ENCODE measurements at regions not wholly inside any gene's neighbourhood (a gene's known extent, or its start where the extent isn't known, plus 50 kb on each side); places are given as distances from the start of the nearest gene placed in this dataset.
"Not testable (repeated sequence)": the region's sequence is repeated elsewhere in the genome, so short reads cannot be mapped to it uniquely, and the experiment has no call there.

DNA sequence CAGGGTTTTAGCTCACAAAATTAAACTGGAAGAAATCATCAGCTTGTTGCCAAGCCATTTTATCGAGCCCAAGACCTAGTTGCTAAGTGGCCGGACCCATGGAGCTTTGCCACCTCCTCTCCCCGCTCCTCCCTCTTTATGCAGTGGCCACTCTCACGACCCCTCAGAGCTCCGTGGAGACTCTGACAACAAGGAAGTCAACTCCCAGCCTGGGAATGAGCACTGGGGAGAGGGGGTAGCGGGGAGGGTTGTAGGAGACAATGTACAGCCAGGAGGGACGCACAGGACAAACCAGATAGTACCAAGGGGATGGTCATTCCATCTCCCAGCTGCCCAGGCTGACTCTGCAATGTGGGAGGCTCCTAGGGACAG lies 250.9 kb downstream of the SIPA1L2 start:
- no peak for DNase-seq

DNA sequence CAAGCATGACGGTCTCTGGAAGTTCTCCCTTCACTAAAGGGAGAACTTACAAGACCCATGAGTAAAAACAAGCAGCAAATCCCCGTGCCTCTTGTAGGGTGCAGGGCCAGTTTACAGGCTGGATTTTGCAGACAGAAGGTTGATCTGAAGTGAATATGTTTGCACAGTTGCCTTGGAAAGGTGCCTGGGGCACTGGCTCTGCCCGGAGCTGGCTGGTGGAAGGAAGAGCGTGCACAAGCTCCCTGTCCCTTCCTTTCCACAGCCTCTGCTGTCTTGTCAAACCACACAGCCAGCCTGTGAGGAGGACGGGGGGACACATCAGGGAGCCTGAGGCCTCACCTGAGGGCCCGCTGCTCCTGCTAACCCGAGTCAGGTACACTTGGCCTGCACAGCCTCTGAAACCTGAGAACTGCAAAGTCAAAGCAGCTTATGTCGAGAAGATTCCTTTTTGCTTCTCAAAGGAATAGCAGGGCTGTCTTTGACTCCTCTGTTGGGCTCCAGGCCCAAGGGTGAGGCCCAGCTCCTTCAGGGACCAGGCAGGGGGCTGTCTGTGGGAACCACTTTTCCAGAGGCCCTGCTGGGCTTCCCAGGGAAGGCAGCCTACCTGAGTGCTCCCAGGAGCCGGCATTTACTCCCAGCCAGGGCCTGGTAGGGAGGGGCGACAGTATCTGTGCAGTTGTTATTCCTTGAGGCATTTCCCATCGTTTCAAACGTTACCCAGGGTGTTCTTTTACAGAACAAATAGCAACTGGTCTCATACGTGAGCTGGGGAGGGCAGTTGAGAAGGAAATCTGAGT lies 251.5 kb downstream of the SIPA1L2 start:
- DNase-seq = peak in 1 of 3 experiments; percentile 9

DNA sequence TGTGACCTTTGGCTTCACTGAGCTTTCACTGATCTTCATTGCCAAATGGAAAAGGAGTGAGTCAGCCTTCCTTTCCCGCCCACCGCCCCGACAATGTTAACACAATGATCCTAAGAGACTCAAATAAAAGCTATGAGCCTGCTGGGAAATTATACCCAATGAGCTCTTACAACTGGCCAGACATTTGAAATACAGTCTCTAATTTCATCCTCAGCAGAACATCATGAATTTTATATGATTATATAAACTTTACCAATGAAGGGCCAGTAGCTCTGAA lies 252.5 kb downstream of the SIPA1L2 start:
- DNase-seq = no peak

DNA sequence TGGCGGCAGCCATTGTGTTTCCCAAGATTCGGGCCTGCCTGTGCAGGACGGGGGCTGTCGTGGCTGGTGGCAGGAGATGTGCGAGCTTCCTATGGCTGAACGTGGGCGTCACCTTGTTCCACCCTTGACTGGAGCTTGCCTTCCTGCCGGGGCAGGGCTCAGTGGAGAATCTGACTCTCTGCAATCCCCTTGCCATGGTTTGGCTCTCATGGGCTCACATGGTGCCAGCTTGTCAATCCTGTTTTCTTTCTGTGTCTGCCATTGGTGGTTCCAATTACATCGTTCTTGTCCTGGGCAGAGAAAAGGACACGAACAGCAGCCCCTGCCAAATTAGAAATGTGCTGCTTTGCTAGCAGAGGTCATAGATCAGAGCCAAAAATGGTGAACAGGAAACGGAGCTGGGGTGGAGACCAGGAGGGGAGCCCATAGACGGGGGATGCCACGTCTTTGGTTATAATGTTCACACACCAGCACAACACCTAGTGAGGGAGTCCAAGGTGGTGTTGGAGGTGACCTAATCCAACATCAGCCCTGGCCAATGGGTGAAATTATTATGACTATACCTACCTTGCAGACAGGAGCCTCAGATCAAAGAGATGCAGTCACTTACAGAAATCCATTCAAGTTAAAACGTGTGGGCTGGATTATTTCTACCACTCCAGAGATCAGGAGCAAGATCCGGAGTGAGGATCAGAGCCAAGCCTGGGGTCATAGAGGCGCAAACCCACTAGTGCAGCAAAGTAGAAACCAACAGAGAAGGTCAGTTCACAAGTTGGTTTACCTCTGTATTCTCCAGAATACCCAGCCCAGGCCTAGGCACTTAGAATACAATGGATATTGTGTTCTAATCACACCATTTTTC lies 253.1 kb downstream of the SIPA1L2 start:
- DNase-seq = no peak

DNA sequence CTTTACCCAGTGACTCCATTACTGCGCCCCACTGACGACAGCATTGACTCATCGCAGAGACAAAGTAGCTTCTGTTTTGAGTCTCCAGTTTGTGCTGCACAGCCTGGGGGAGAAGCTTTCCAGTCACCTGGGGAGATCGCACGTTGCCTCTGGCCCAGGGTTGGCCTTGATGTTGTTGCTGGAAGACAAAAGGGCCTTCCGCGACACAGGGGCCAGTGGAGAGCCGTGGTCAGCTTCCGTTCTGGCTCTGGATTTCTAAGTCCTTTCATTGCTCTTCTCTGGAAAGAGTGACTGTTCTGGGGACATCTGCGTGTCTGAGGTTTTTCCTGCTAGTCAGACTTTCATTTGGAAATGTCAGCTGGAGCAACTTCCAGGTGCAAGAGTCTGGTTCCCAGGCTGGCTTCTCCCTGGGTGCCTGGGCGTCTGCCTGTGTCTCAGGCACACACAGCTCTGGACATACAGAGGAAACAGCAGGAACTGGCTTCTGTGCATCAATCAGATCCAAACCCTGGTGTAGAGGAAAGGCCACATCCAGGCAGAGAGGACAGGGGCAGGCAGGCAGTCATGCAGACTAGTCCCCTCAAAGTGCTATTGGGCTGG lies 257.0 kb downstream of the SIPA1L2 start:
- DNase-seq = no peak

DNA sequence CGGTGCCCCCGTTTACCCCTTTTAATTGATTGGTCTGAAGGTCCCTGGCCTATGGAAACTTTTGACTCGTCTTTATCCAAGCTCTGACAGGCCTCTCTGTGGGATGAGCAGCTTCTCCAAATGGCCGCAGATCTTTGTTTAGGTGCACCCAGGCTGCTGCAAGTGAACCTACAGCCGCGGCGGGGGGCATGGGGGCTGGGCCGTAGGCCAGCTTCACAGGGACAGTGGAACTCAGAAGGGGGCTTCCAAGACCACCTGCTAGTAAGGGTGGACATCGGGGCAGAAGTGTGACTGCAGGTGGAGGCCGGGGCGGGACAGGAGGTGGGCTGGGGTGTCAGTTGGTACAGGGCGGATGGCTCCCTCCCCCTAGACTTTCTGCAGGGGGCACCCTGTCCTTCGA lies 257.5 kb downstream of the SIPA1L2 start:
- DNase-seq = no peak

DNA sequence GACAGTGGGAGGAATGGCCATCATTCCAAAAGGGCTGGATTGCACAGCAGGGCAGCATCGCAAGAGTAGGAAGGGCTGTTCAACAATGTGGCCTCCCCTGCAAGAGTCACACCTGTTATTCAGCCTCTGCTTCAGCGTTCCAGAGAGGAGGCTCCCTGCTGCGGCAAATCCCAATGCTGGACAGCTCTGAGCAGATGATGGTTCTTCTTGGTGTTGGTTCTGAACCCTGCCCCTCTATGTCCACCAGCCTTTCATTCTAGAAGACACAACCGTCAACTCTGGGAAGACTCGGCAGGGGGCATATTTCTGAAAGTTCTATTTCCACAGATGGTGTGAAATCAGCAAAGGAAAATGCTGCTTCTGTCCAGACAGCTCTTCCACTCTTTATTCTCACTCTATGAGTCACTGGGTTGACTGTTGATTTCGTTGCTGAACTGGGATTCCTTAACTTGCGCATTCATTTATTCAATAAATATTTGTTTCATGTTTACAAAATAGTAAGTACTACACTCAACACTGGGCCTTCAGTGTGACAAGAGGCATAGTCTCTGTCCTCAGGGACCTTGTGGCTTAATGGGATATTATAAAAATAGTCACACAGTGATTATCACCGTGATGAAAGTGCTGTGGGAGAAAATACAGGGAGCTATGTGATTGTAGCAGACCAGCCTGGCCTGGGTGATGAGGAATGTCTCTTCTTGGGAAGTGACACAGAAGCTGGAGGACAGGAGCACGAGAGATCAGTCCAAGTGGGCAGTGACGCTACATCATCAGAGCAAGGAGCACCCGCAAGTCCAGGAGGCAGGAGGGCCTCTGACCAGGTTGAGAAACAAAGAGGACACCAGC lies 260.3 kb downstream of the SIPA1L2 start:
- DNase-seq = no peak

DNA sequence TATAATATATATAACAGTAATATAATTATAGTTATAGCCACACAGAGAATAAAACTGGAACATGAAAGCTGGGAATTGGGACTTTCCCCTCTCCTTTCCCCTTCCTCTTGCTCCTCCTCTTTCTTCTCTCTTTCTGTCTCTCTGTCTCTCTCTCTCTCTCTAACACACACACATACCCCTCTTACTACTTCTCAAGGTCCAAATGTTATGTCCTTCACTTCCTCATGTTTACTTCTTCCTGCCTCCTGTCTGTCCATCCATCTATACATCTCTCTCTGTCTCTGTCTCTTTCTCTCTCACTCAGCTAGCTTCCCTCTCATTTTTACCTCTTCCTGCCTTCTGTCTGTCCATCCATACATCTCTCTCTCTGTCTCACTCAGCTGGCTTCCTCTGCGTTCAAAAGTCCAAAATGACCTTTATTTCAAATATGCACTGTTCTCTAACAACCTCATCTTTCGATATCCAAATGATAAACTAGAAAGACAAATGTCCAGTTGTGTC lies 261.1 kb downstream of the SIPA1L2 start:
- DNase-seq = no peak

DNA sequence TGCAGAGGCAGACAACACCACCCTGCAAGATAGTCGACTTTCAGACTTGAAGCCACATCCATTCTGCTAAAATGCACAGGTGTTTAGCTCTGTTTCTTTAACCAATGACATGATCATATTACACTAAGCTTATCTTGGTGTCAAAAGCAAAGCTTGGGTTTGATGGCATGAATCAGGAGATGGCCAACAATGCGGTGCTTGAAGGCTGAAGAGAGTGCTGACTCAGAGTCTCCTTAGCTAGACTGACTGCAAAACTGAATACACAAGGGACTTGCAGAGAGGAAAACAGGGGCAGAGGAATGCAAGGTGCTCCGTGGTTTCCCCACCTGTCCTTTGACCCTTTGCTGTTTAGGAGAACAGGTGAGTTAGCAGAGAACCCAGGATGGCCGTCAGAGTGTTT lies 262.6 kb downstream of the SIPA1L2 start:
- peak in 1 of 3 experiments; percentile 55 for DNase-seq

DNA sequence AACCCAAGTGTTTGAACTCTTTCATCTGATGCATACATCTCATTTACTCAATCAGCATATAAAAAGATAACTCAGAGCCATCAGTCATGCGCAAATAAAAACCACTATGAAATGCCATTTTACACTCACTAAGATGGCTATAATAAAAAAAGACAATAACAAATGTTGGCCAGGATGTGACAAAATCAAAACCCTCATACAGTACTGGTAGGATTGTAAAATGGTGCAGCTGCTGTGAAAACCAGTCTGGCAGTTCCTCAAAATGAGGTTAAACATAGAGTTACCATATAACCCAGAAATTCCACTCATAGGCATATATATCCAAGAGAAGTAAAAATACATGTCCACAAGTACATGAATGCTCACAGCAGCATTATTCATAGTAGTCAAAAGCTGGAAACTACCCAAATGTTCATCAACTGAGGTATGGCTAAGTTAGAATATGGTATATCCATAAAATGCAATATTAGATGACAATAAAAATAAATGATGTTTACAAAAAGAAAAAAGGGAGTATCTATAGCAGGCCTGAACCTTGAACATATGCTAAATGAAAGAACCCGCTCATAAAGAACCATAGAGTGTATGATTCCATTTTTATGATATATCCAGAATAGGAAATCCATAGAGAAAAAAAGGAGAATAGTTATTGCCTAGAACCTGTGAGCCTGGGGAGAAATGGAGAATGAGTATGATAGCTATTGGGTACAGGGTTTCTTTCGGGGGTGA lies 265.1 kb downstream of the SIPA1L2 start:
- no peak for DNase-seq

DNA sequence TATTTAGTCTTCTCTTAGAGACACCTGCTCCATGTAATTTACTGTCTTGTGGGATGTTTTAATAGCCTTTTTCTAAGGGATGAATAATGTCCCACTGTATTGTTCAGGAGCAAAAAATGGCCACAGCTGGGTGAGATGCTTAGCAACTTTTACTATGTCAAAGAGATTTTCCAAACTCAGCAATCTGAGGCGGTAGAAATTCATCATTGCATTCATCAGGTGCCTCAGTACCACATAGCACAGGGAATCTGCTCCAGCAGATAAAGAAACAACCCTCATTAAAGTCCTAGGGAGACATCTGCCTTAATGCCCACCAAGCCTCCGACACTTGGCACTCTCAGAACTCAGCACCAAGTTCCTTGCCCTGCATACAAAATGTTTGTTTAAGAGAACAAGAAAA lies 266.9 kb downstream of the SIPA1L2 start:
- DNase-seq = no peak

DNA sequence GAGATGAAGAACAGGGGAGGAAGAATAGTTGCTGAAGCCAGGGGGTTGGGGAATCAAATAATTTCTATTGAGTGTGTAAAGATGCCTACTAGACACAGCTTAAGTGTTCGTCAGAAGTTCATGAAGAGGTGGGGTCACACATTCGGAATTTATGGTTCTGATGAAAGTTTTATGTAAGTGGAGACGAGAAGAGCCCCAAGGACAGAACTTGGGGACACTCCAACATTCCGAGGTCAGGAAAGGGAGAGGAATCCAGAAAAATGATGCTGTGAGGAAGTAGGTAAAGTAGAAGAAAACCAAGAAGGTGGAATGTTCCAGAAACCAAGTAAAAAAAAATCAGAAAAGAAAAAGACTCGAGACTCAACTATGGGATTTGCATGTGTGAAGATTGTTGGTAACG lies 272.5 kb downstream of the SIPA1L2 start:
- DNase-seq = no peak

DNA sequence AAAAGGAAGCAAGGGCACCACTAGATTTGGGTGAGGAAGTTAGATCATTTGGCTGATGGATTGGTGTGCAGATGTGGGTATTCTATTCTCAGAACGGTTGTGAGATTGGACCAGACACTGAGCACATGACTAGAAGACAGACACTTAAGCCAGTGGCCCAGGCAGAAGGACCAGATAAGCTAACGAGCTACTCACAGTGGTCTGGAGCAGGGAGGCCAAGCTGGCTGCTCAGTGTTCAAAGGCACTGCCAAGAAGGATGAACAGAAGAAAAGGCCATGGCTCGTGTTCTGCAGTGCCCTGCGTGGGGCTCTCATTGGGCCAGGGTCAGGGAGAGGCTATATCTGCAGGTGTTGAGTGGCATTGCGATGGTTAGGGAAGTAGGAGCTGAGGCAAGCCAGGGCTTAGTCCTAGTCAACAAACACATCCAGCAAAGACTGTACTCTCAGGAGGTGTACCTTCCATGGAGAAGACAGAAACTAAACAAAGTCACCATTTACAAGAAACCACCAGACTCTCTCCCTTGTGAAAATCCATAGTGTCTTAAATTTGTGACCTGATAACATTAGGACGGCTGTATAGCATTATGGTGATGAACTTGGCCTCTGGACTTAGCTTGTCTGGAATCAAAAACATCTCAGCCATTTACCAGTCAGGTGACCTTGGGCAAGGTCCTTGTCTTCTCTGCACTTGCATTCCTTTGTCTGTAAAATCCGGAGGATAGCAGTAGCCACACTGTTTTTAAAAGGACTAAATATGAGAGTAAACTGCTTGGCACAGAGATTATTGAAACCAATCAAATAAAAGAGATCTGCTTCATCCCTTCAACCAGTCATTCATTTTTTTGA lies 274.5 kb downstream of the SIPA1L2 start:
- DNase-seq = no peak

DNA sequence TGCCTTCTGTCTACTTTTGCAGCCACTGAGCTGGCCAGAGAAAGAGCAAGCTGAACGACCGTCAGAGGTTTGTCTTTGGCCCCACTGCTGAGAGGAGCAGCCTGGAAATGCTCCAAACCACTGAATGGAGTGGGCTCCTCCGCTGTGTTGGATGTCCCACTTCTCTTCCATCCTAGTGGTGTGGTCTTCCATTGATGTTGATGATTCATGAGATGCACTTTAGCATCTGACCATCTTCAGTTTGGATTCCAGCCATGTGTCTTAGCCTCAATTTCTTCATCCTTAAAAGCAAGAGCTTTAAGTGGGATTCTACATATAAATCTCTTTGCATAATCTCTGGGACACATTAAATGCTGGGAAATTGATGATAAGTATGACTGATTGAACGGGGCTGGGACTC lies 276.9 kb downstream of the SIPA1L2 start:
- DNase-seq = no peak

DNA sequence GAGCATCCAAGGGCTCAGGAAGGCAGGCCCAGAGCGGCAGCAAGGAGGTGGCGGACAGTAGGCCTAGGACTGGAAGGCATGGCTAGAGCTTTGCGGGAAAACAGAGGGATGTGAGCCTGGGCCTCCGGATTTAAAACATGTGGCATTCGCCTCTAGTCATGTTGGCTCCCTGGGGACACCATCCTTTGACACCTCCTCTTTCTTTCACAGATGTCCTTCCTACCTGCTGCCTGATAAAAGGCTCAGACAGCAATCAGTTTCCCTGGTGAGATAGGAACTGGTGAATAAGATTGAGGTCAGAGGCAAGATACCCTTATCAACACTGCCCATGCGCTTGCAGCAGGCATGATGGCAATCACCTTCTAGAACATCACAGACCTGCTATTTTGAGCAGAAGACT lies 277.6 kb downstream of the SIPA1L2 start:
- DNase-seq = no peak

DNA sequence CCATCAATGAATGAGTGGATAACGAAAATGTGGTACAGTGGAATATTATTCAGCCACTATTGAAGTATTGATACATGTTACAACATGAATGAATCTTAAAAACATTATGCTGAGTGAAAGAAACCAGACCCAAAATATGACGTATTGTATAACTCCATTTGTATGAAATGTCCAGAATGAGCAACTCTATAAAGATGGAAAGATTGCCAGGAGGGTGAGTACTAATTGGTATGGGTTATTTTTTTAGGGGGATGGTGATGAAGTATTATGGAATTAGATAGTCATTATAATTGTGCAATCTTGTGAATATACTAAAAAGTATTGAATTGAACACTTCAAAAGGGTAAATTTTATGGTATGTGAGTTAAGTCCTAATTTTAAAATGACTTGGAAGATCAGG lies 278.6 kb downstream of the SIPA1L2 start:
- DNase-seq = no peak

DNA sequence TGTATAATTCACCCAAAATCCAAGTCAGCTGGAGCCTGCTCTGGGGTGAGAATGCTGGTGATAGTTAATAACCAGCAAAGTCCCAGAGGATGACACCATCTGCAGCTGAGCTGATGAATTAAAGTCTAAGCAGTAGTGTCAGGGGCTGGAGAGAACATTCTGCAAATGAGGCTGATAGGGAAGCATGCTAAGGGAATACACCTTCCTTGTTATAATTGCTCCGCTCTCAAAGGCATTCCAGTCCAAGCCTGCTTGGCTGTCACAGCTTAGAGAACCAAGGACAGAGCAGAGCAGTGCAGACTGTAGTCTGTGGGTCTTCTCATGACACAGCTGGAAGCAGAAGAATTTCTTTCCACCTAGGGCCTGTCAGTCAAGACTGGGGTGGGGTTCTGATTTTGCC lies 283.1 kb downstream of the SIPA1L2 start:
- no peak for DNase-seq

DNA sequence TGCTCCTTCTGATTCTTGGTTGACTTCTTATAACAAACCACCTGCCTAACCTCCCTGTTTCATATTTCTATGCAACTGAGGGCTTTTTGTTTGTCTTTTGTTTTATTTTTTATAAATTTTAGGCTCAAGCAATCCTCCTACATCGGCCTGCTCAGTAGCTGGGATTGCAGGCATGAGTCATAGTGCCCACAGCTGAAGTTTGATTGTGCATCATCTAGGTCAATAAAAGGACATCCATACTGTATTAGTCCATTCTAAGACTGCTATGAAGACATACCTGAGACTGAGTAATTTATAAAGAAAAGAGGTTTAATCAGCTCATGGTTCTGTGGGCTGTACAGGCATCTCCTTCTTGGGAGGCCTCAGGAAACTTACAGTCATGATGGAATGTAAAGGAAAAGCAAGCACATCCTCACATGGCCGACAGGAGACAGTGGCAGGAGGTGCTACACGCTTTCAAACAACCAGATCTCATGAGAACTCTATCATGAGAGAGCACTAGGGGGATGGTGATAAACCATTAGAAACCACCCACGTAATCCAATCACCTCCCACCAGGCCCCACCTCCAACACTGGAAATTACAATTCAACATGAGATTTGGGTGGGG lies 285.0 kb downstream of the SIPA1L2 start:
- DNase-seq = no peak

DNA sequence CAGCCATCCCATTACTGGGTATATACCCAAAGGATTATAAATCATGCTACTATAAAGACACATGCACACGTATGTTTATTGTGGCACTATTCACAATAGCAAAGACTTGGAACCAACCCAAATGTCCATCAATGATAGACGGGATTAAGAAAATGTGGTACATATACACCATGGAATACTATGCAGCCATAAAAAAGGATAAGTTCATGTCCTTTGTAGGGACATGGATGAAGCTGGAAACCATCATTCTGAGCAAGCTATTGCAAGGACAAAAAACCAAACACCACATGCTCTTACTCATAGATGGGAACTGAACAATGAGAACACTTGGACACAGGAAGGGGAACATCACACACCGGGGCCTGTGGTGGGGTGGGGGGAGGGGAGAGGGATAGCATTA lies 285.7 kb downstream of the SIPA1L2 start:
- DNase-seq = not testable (repeated sequence)

DNA sequence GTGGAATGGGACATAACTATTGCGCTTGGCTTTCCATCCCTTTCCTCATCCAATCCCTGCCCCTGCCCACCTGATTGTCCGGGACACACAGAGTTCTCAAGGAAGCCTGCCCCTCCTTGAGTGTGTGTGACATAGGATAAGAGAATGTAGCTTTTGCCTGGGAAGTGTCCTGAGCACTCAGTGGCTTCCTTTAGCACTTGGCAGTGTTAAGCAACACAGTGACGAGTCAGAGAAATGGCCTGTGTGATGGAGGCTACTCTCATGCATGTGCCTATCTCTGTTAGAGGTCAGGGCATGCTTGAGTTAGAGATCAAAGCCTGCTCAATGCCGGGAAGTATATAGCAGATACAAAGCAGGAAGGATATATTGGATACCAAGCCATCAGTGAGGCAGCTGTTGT lies 289.5 kb downstream of the SIPA1L2 start:
- DNase-seq = no peak

DNA sequence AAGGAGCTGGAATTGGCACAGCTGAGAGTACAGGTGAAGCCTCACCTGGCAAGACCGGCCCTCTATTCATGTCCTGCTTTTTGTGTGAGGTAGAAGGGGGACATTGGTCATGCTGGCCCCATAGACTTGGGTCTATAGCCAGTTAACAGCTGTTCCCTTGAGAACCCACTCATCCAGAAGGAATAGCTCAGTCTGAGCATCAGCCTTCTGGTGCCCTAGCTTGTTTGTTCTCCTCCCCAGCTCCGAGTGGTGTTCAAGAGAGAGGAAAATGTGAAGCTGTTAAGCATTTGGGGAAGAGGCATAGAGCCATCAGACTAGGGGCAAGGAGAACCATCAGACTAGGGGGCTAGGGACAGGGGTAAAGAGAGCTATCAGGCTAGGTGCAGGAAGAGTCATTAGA lies 290.9 kb downstream of the SIPA1L2 start:
- no peak for DNase-seq
